ENCODE measurements at regions not wholly inside any gene's neighbourhood (a gene's known extent, or its start where the extent isn't known, plus 50 kb on each side); places are given as distances from the start of the nearest gene placed in this dataset.

GRCh38 chr10:34024282-34024681 is 689.8 kb upstream of the NRP1 start:
- no peak for TF ChIP-seq POLR2AphosphoS5 (IDR thresholded peaks at IDR 0.05)
- TF ChIP-seq CTCF (IDR thresholded peaks at IDR 0.05), result no peak
- no peak for TF ChIP-seq POLR2A (IDR thresholded peaks at IDR 0.05)
- no peak for TF ChIP-seq EP300 (IDR thresholded peaks at IDR 0.05)

Data from sigmoid colon (tissue), 4 donors.